RWPE2 (cell line): ENCODE measurements at regions not wholly inside any gene's neighbourhood (a gene's known extent, or its start where the extent isn't known, plus 50 kb on each side); places are given as distances from the start of the nearest gene placed in this dataset.

Experiments
- ATAC-seq: fragments of 200-7000 bp; cut with Tn5 transposase; 3 replicates; pipeline ENCODE4 v1.9.1; 2021; ENCODE audit warnings: low read depth
- DNase-seq: peaks from one replicate; pipeline ENCODE4 v3.0.0-alpha.2; 2020; ENCODE audit warnings: low spot score
- H3K27ac ChIP-seq: fragments of 450-650 bp; 2 replicates; pipeline ENCODE4 v1.5.1; 2017; ENCODE audit warnings: mild to moderate bottlenecking; ENCODE audit not compliant: poor library complexity, severe bottlenecking
- H3K27me3 ChIP-seq: fragments of 250-450 bp; sonication (Bioruptor Pico); 2 replicates; pipeline ENCODE4 v1.5.1; 2021; ENCODE audit warnings: mild to moderate bottlenecking, moderate library complexity; ENCODE audit not compliant: insufficient read depth, poor library complexity, severe bottlenecking
- H3K36me3 ChIP-seq: fragments of 250-450 bp; sonication (Bioruptor Pico); 2 replicates; pipeline ENCODE4 v1.5.1; 2020; ENCODE audit warnings: low read depth, mild to moderate bottlenecking, moderate library complexity
- H3K4me1 ChIP-seq: fragments of 250-450 bp; sonication (Bioruptor Pico); 2 replicates; pipeline ENCODE4 v1.5.1; 2021; ENCODE audit warnings: mild to moderate bottlenecking, moderate library complexity; ENCODE audit not compliant: insufficient read depth, poor library complexity, severe bottlenecking
- H3K4me3 ChIP-seq: fragments of 250-450 bp; sonication (Bioruptor Pico); 2 replicates; pipeline ENCODE4 v1.5.1; 2021; ENCODE audit warnings: mild to moderate bottlenecking, moderate library complexity; ENCODE audit not compliant: severe bottlenecking
- H3K9me3 ChIP-seq: fragments of 250-450 bp; sonication (Bioruptor Pico); 2 replicates; pipeline ENCODE4 v1.5.1; 2021; ENCODE audit warnings: mild to moderate bottlenecking, moderate library complexity; ENCODE audit not compliant: severe bottlenecking
- TF ChIP-seq, protein P1 (sequence below): fragments of 450-650 bp; IDR thresholded peaks from one replicate; pipeline ENCODE4 v1.5.1; 2017; ENCODE audit warnings: mild to moderate bottlenecking, moderate library complexity; ENCODE audit not compliant: poor library complexity, severe bottlenecking

DNA sequence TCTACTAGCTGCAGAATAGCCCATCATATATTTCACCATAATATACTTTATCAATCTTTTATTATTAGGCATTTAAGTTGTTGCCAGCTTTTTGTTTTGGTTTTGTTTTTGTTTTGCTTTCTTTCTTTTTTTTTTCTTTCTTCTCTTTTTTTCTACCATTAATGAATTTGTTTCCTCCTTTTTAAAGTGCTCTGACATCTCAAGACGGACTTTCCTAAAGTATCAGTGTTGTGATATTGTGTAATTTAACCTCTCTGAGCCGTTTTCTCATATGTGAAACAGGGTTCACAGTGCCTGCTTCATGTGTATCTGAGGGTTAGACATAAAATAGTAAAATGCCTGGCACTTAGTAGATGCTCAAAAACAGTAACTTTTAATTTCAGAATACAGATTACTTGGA is 109.5 kb upstream of the IL12A start:
- peaks cover 45% of the 10 kb centered on the region for H3K4me1 ChIP-seq

DNA sequence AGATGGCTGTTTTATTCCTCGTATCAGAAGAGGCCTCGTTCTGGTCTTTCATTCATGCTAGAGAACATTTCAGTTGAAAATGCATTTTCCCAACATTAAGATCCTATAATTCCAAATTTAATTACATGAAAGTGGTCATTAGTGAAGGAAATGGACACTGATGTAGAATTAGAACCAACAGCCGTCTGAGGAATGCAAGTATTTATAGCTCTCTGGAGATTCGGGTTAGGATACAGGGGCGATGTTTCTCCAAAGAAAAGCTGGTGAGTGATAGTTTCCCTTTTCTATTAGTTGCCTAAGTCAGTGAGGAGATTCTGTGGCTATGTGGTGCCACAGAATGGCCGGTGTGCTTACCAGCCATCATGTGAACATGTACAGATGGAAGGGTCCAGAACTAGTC is 109.0 kb upstream of the IL12A start:
- H3K4me3 ChIP-seq, result no peak overlapping the region
- ATAC-seq (no peak), DNase-seq (no peak)
- peak overlapping the region; percentile 92 for H3K27ac ChIP-seq
- H3K9me3 ChIP-seq, result no peaks in the 10 kb centered on the region
- no peaks in the 10 kb centered on the region for H3K27me3 ChIP-seq
- H3K36me3 ChIP-seq, result no peaks in the 10 kb centered on the region
- peaks cover 49% of the 10 kb centered on the region for H3K4me1 ChIP-seq
- TF ChIP-seq, protein P1, sequence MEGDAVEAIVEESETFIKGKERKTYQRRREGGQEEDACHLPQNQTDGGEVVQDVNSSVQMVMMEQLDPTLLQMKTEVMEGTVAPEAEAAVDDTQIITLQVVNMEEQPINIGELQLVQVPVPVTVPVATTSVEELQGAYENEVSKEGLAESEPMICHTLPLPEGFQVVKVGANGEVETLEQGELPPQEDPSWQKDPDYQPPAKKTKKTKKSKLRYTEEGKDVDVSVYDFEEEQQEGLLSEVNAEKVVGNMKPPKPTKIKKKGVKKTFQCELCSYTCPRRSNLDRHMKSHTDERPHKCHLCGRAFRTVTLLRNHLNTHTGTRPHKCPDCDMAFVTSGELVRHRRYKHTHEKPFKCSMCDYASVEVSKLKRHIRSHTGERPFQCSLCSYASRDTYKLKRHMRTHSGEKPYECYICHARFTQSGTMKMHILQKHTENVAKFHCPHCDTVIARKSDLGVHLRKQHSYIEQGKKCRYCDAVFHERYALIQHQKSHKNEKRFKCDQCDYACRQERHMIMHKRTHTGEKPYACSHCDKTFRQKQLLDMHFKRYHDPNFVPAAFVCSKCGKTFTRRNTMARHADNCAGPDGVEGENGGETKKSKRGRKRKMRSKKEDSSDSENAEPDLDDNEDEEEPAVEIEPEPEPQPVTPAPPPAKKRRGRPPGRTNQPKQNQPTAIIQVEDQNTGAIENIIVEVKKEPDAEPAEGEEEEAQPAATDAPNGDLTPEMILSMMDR, result no peak

More for the DNA sequence above, 109.5 kb upstream of the IL12A start:
- H3K36me3 ChIP-seq, result no peaks in the 10 kb centered on the region
- H3K27me3 ChIP-seq, result no peaks in the 10 kb centered on the region
- DNase-seq (no peak), ATAC-seq (no peak)
- no peaks in the 10 kb centered on the region for H3K9me3 ChIP-seq
- H3K27ac ChIP-seq, result peak overlapping the region; percentile 92
- TF ChIP-seq, protein P1, result no peak
- H3K4me3 ChIP-seq, result no peak overlapping the region

DNA sequence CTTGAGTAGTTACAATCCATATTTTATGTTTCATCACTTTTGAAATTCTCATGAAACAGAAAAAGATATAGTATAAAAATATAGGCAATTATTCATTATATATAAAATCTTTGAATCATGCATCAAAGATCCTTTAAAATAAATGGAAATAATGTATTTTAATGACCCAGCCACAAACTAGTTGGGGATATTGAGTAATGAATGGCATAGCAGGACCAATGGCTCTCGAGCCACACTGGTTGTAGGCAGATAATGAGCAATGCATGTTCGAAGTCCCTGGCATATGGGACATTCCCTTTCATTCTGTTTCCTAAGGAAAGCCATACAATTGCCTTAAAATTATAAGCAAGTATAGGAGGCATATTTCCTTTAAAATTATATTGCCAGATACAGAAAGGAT is 107.4 kb upstream of the IL12A start:
- peak overlapping the region; percentile 92 for H3K27ac ChIP-seq
- TF ChIP-seq, protein P1, result no peak
- ATAC-seq, result no peak
- H3K36me3 ChIP-seq, result 0 out of 2 replicates have a peak, but pooled peaks cover 2% of the 10 kb centered on the region
- no peaks in the 10 kb centered on the region for H3K27me3 ChIP-seq
- peaks cover 50% of the 10 kb centered on the region for H3K4me1 ChIP-seq
- no peaks in the 10 kb centered on the region for H3K9me3 ChIP-seq
- no peak overlapping the region for H3K4me3 ChIP-seq
- no peak for DNase-seq

DNA sequence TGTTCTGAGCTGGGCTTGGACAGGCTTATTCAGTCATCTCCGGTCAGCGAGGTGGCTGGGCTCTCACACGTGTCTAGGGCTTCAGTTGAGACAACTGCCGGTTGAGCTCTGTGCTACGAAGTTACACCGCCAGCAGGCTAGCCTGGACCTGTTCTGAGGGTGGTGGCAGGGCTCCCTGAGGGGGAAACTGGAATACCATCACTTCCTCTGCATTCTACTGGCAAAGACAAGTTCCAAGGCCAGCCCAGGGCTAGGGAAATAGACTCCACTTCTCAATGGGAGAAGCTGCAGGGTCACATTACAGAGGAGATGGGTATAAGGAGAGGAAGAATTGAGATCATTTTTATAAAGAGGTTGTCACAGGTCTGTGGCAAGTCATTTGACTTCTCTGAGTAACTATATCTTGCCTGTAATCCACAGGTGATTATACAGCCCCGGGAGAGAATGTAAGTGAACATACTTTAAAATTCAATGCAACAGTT is 106.8 kb upstream of the IL12A start:
- DNase-seq, result peak; percentile 95
- TF ChIP-seq, protein P1, result no peak

DNA sequence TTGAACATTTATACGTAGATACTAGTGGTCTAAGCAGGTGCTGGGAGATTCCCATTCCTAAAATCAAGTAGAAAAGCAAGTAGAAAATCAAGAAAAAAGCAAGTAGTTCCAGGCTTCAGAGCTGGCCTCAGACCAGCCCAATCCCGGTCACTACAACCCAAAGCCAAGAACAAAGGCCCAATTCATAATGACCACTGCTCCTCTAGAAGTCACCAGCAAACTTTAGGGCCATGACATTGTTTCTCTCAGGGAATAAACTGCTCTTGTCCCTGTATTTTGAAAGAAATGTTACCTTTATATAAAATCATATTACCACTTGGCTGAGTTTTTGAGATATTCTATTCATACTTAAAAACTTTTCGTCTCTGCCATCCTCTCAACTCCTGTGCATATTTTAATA is 106.3 kb upstream of the IL12A start:
- TF ChIP-seq, protein P1, result no peak
- no peak for ATAC-seq

More for the DNA sequence above, 106.8 kb upstream of the IL12A start:
- Histone ChIP-seq H3K27ac (peak overlapping the region; percentile 92), H3K4me3 (no peak overlapping the region), H3K27me3 (no peaks in the 10 kb centered on the region), H3K4me1 (peaks cover 50% of the 10 kb centered on the region), H3K36me3 (0 out of 2 replicates have a peak, but pooled peaks cover 5% of the 10 kb centered on the region), H3K9me3 (no peaks in the 10 kb centered on the region)
- ATAC-seq, result peak; percentile 87

More for the DNA sequence above, 106.3 kb upstream of the IL12A start:
- Histone ChIP-seq H3K27me3 (no peaks in the 10 kb centered on the region), H3K27ac (peak overlapping the region; percentile 92), H3K9me3 (no peaks in the 10 kb centered on the region), H3K4me3 (no peak overlapping the region), H3K4me1 (peaks cover 50% of the 10 kb centered on the region), H3K36me3 (0 out of 2 replicates have a peak, but pooled peaks cover 5% of the 10 kb centered on the region)
- DNase-seq, result no peak
